B cell (primary cell): ENCODE measurements at regions not wholly inside any gene's neighbourhood (a gene's known extent, or its start where the extent isn't known, plus 50 kb on each side); places are given as distances from the start of the nearest gene placed in this dataset.

Source experiments
- EZH2 ChIP-seq: IDR thresholded peaks from 2 replicates; pipeline ENCODE4 v1.6.1; 2012; ENCODE audit warnings: borderline replicate concordance, low read depth, mild to moderate bottlenecking, moderate library complexity, low read length; ENCODE audit not compliant: insufficient read depth, poor library complexity, severe bottlenecking
- TF ChIP-seq, protein P1 (sequence below): fragments of 200-600 bp; IDR thresholded peaks from one replicate; pipeline ENCODE4 v1.8.0; 2022; ENCODE audit warnings: antibody characterized with exemption, mild to moderate bottlenecking

- TF ChIP-seq, protein P1, sequence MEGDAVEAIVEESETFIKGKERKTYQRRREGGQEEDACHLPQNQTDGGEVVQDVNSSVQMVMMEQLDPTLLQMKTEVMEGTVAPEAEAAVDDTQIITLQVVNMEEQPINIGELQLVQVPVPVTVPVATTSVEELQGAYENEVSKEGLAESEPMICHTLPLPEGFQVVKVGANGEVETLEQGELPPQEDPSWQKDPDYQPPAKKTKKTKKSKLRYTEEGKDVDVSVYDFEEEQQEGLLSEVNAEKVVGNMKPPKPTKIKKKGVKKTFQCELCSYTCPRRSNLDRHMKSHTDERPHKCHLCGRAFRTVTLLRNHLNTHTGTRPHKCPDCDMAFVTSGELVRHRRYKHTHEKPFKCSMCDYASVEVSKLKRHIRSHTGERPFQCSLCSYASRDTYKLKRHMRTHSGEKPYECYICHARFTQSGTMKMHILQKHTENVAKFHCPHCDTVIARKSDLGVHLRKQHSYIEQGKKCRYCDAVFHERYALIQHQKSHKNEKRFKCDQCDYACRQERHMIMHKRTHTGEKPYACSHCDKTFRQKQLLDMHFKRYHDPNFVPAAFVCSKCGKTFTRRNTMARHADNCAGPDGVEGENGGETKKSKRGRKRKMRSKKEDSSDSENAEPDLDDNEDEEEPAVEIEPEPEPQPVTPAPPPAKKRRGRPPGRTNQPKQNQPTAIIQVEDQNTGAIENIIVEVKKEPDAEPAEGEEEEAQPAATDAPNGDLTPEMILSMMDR: no peak
- no peak for TF ChIP-seq EZH2
Observed at GRCh38 chr13:76745261-76746200, 140.7 kb downstream of the KCTD12 start.
